H1 (cell line): ENCODE measurements at regions not wholly inside any gene's neighbourhood (a gene's known extent, or its start where the extent isn't known, plus 50 kb on each side); places are given as distances from the start of the nearest gene placed in this dataset.

Experiments used
- CTCF ChIA-PET: fragments of 300-600 bp; sonication (Branson Sonifier 250); formaldehyde crosslinking; loops from one replicate; lab custom pipeline; 2021; ENCODE audit not compliant: partially characterized antibody; lab: Charles Lee
- POLR2A ChIA-PET: fragments of 300-600 bp; sonication (Branson Sonifier 250); formaldehyde crosslinking; loops from one replicate; lab custom pipeline; 2021; ENCODE audit warnings: inconsistent platforms; ENCODE audit not compliant: partially characterized antibody; lab: Charles Lee
- DNase-seq, 2 experiments: peaks; one replicate each; pipeline versions ENCODE4 v3.0.0 to v3.0.0-alpha.2; 2010 to 2022; ENCODE audit warnings: low spot score in 2 of 2, low read depth in 1 of 2, mixed read lengths in 1 of 2
- FAIRE-seq: peaks from 2 replicates; lab custom pipeline; 2011; peaks lifted over from hg19 to GRCh38; lab: Jason Lieb, UNC
- H2AFZ ChIP-seq: 2 replicates; pipeline ENCODE4 v1.8.1; 2012; ENCODE audit warnings: low read length, inconsistent platforms
- H2AK5ac ChIP-seq: 2 replicates; pipeline ENCODE4 v1.6.1; 2013; ENCODE audit warnings: low read depth, low read length
- H2BK120ac ChIP-seq: replicated peaks from 2 replicates; pipeline ENCODE3; 2013; ENCODE audit warnings: low read depth, low read length, inconsistent platforms
- H2BK12ac ChIP-seq: 2 replicates; pipeline ENCODE4 v1.6.1; 2013; ENCODE audit warnings: low read depth, low read length
- H2BK15ac ChIP-seq: 2 replicates; pipeline ENCODE4 v1.6.1; 2013; ENCODE audit warnings: low read length
- H2BK20ac ChIP-seq: 2 replicates; pipeline ENCODE4 v1.6.1; 2013; ENCODE audit warnings: low read length
- H2BK5ac ChIP-seq: 2 replicates; pipeline ENCODE4 v1.6.1; 2013; ENCODE audit warnings: low read depth, low read length
- H3K14ac ChIP-seq: 2 replicates; pipeline ENCODE4 v1.6.1; 2013; ENCODE audit warnings: inconsistent platforms; ENCODE audit not compliant: insufficient read length
- H3K18ac ChIP-seq: 2 replicates; pipeline ENCODE4 v1.6.1; 2013; ENCODE audit warnings: low read length; ENCODE audit errors: extremely low read depth
- H3K23ac ChIP-seq: 2 replicates; pipeline ENCODE4 v1.6.1; 2013; ENCODE audit warnings: inconsistent platforms; ENCODE audit not compliant: insufficient read length
- H3K23me2 ChIP-seq: 2 replicates; pipeline ENCODE4 v1.6.1; 2013; ENCODE audit warnings: low read depth, low read length
- H3K27ac ChIP-seq: 2 replicates; pipeline ENCODE4 v1.6.1; 2011; ENCODE audit warnings: low read depth, low read length, inconsistent platforms
- H3K27me3 ChIP-seq, 4 experiments: replicated peaks in 1 of 4; 1 replicate in 1 of 4; 2 replicates in 3 of 4; pipeline versions ENCODE4 v1.6.1 to v1.8.1; 2011 to 2013; ENCODE audit warnings: low read length in 3 of 4, mild to moderate bottlenecking in 3 of 4, inconsistent platforms in 2 of 4, mixed read lengths in 2 of 4, moderate library complexity in 1 of 4; ENCODE audit not compliant: control insufficient read depth in 3 of 4, insufficient read depth in 3 of 4; ENCODE audit errors: extremely low read depth in 1 of 4
- H3K36me3 ChIP-seq, 4 experiments: 2 replicates each; pipeline versions ENCODE4 v1.6.1 to v1.8.1; 2011 to 2013; ENCODE audit warnings: mild to moderate bottlenecking in 4 of 4, low read length in 3 of 4, moderate library complexity in 2 of 4, control low read depth in 1 of 4, inconsistent platforms in 1 of 4; ENCODE audit not compliant: insufficient read depth in 4 of 4, control insufficient read depth in 2 of 4
- H3K4ac ChIP-seq: replicated peaks from 2 replicates; pipeline ENCODE3; 2013; ENCODE audit warnings: low read length, low read depth, mixed read lengths, inconsistent platforms; ENCODE audit not compliant: insufficient read length
- H3K4me1 ChIP-seq, 4 experiments: replicated peaks in 1 of 4; 1 replicate in 1 of 4; 2 replicates in 3 of 4; pipeline versions ENCODE4 v1.6.1 to v1.8.1; 2011 to 2013; ENCODE audit warnings: low read length in 3 of 4, inconsistent platforms in 2 of 4, mixed read lengths in 1 of 4; ENCODE audit not compliant: insufficient read depth in 4 of 4, control insufficient read depth in 3 of 4
- H3K4me2 ChIP-seq, 2 experiments: 2 replicates each; pipeline versions ENCODE4 v1.6.1 to v1.8.1; 2011 to 2013; ENCODE audit warnings: low read depth in 2 of 2, low read length in 2 of 2, control low read depth in 1 of 2, inconsistent platforms in 1 of 2, mild to moderate bottlenecking in 1 of 2; ENCODE audit not compliant: insufficient read depth in 1 of 2
- H3K4me3 ChIP-seq, 4 experiments: fragments of 200-600, 300-600 bp in 1 of 4; sonication (generic), shearing (Covaris generic), sonication (Bioruptor Twin) in 1 of 4; 2 replicates each; pipeline versions ENCODE4 v1.5.1 to v1.8.1; 2011 to 2016; ENCODE audit warnings: low read length in 4 of 4, low read depth in 3 of 4, control low read depth in 2 of 4, inconsistent platforms in 2 of 4, mild to moderate bottlenecking in 2 of 4, mixed read lengths in 1 of 4, moderate library complexity in 1 of 4; ENCODE audit not compliant: insufficient read depth in 2 of 4; ENCODE audit errors: extremely low read depth in 1 of 4
- H3K56ac ChIP-seq: replicated peaks from 2 replicates; pipeline ENCODE3; 2013; ENCODE audit warnings: low read depth, mild to moderate bottlenecking, mixed read lengths, low read length, inconsistent platforms; ENCODE audit not compliant: insufficient read length
- H3K79me1 ChIP-seq: 2 replicates; pipeline ENCODE4 v1.6.1; 2013; ENCODE audit warnings: low read depth, low read length, control low read depth
- H3K79me2 ChIP-seq, 2 experiments: 2 replicates each; pipeline versions ENCODE4 v1.6.1 to v1.8.1; 2012 to 2013; ENCODE audit warnings: low read length in 2 of 2, mild to moderate bottlenecking in 2 of 2, inconsistent platforms in 1 of 2; ENCODE audit not compliant: insufficient read depth in 2 of 2, control insufficient read depth in 1 of 2
- H3K9ac ChIP-seq, 4 experiments: replicated peaks in 1 of 4; 1 replicate in 1 of 4; 2 replicates in 3 of 4; pipeline versions ENCODE4 v1.6.1 to v1.8.1; 2011 to 2013; ENCODE audit warnings: low read depth in 3 of 4, low read length in 3 of 4, control low read depth in 2 of 4, mild to moderate bottlenecking in 2 of 4, moderate library complexity in 2 of 4, inconsistent platforms in 1 of 4; ENCODE audit errors: extremely low read depth in 1 of 4
- H3K9me3 ChIP-seq, 2 experiments: 2 replicates each; pipeline versions ENCODE4 v1.6.1 to v1.8.1; 2012 to 2013; ENCODE audit warnings: mild to moderate bottlenecking in 2 of 2, moderate library complexity in 2 of 2, control low read depth in 1 of 2, inconsistent platforms in 1 of 2, low read depth in 1 of 2, low read length in 1 of 2, mixed read lengths in 1 of 2; ENCODE audit not compliant: insufficient read depth in 2 of 2
- H4K20me1 ChIP-seq, 2 experiments: replicated peaks in 1 of 2; 2 replicates each; pipeline versions ENCODE3 to v1.8.1; 2011 to 2013; ENCODE audit warnings: inconsistent platforms in 2 of 2, low read length in 2 of 2, mild to moderate bottlenecking in 1 of 2; ENCODE audit not compliant: insufficient read depth in 2 of 2, control insufficient read depth in 1 of 2
- H4K5ac ChIP-seq: 2 replicates; pipeline ENCODE4 v1.6.1; 2013; ENCODE audit warnings: low read length, low read depth, mixed read lengths, inconsistent platforms; ENCODE audit not compliant: insufficient read length
- H4K8ac ChIP-seq: 2 replicates; pipeline ENCODE4 v1.8.0; 2013; ENCODE audit warnings: mild to moderate bottlenecking, moderate library complexity, low read length, inconsistent platforms; ENCODE audit not compliant: insufficient read depth; ENCODE audit errors: extremely low read depth
- H4K91ac ChIP-seq: replicated peaks from 2 replicates; pipeline ENCODE3; 2013; ENCODE audit warnings: low read length, mixed read lengths, inconsistent platforms; ENCODE audit not compliant: insufficient read length
- CTCF ChIP-seq, 3 experiments: IDR thresholded peaks; 1 replicate in 2 of 3; 2 replicates in 1 of 3; pipeline versions ENCODE4 v1.5.1 to v1.6.1; 2011; ENCODE audit warnings: low read length in 3 of 3, mild to moderate bottlenecking in 3 of 3, inconsistent platforms in 2 of 3, low read depth in 1 of 3, moderate library complexity in 1 of 3; ENCODE audit not compliant: insufficient read depth in 1 of 3; ENCODE audit errors: control extremely low read depth in 1 of 3
- KDM4A ChIP-seq: IDR thresholded peaks from one replicate; pipeline ENCODE4 v1.7.1; 2012; ENCODE audit warnings: low read depth, mild to moderate bottlenecking, moderate library complexity, low read length, inconsistent platforms; ENCODE audit not compliant: severe bottlenecking
- RAD21 ChIP-seq, 2 experiments: IDR thresholded peaks in 1 of 2; conservative IDR thresholded peaks in 1 of 2; 2 replicates each; pipeline ENCODE4 v1.6.1; 2011; ENCODE audit warnings: low read depth in 2 of 2, low read length in 2 of 2, improper control_type of control experiment in 1 of 2, inconsistent platforms in 1 of 2, mild to moderate bottlenecking in 1 of 2, moderate library complexity in 1 of 2
- TBP ChIP-seq: IDR thresholded peaks from 2 replicates; pipeline ENCODE4 v1.6.1; 2011; ENCODE audit warnings: low read depth, low read length, improper control_type of control experiment
- WGBS, 2 experiments: shearing (Covaris generic) in 1 of 2; methylation state at CpG; one replicate each; pipeline versions ENCODE4 v1.1.6 to v1.1.7; 2013 to 2015; ENCODE audit warnings: low lambda C conversion rate in 2 of 2, mixed read lengths in 2 of 2, inconsistent platforms in 1 of 2, low coverage in 1 of 2, missing lambda C conversion rate in 1 of 2; ENCODE audit not compliant: insufficient replicate concordance in 2 of 2, insufficient coverage in 1 of 2, insufficient read length in 1 of 2; ENCODE audit errors: extremely low coverage in 1 of 2, missing lambda C conversion rate in 1 of 2; 5-methylcytosine and 5-hydroxymethylcytosine counted together

- no peaks in the 10 kb centered on the region for H3K36me3 ChIP-seq
- H3K4me1 ChIP-seq, result peaks cover 0 to 5% (median 3%) of the 10 kb centered on the region in 4 experiments; a peak in 3 of 7 replicates
- H3K56ac ChIP-seq, result no peak overlapping the region
- no peak overlapping the region for H3K18ac ChIP-seq
- no peak overlapping the region for H3K4me3 ChIP-seq
- no peak overlapping the region for H2BK5ac ChIP-seq
- H2BK20ac ChIP-seq, result no peak overlapping the region
- ChIA-PET POLR2A (no interaction called here), CTCF (interaction anchor here (0.6 to 7.8 kb wide), 10 partner anchors 10 to 1233 kb away, joined by 3 to 56 read pairs (median 3); no protein-coding TSS in a partner anchor)
- no peak overlapping the region for H3K9ac ChIP-seq
- no peak overlapping the region for H2AFZ ChIP-seq
- H2AK5ac ChIP-seq, result no peak overlapping the region
- H3K79me1 ChIP-seq, result no peaks in the 10 kb centered on the region
- no peak overlapping the region for H3K27ac ChIP-seq
- H4K20me1 ChIP-seq, result no peaks in the 10 kb centered on the region
- no peak overlapping the region for H3K4me2 ChIP-seq
- WGBS, 2 experiments, result 88% methylated on average over 2 of the region's 2 CpGs; no CpG with 5 or more reads in 1 of the 2 experiments
- H2BK12ac ChIP-seq, result no peak overlapping the region
- peak; percentile 61 to 67 for TF ChIP-seq RAD21 (IDR thresholded peaks at IDR 0.05 in 1 of 2, conservative IDR thresholded peaks at IDR 0.05 in 1 of 2; ENCODE audit: low read depth in 2 of 2, low read length in 2 of 2)
- no peak for TF ChIP-seq KDM4A
- peak in 2 of 3 experiments; percentile 18 to 25; a peak in 2 of 4 replicates for TF ChIP-seq CTCF (IDR thresholded peaks at IDR 0.05; ENCODE audit: control extremely low read depth in 1 of 3, insufficient read depth in 1 of 3, low read depth in 1 of 3, low read length in 3 of 3)
- no peak for TF ChIP-seq TBP
- H2BK15ac ChIP-seq, result no peak overlapping the region
- DNase-seq (no peak), FAIRE-seq (no peak)
- H2BK120ac ChIP-seq, result no peak overlapping the region
- no peak overlapping the region for H3K4ac ChIP-seq
- H3K23ac ChIP-seq, result no peak overlapping the region
- no peaks in the 10 kb centered on the region for H3K79me2 ChIP-seq
- H4K91ac ChIP-seq, result no peak overlapping the region
- H3K27me3 ChIP-seq, result no peaks in the 10 kb centered on the region
- no peak overlapping the region for H3K14ac ChIP-seq
- H3K23me2 ChIP-seq, result no peaks in the 10 kb centered on the region
- no peaks in the 10 kb centered on the region for H3K9me3 ChIP-seq
- H4K5ac ChIP-seq, result no peak overlapping the region
- no peak overlapping the region for H4K8ac ChIP-seq
Measured at GRCh38 chr12:93979189-93979588, 169.2 kb upstream of the PLXNC1 start.
